NCI-H2196 treated with DMSO at 0.1 percent for 48 hours (cell line): ENCODE measurements at regions not wholly inside any gene's neighbourhood (a gene's known extent, or its start where the extent isn't known, plus 50 kb on each side); places are given as distances from the start of the nearest gene placed in this dataset.
"Not testable (repeated sequence)": the region's sequence is repeated elsewhere in the genome, so short reads cannot be mapped to it uniquely, and the experiment has no call there.

ENCODE experiments used
- DNase-seq: peaks from one replicate; lab custom pipeline; 2025; ENCODE audit not compliant: unreplicated experiment; lab: John Stamatoyannopoulos, UW

GRCh38 chr18:47682876-47683275 lies 247.6 kb downstream of the SMAD2 start:
- DNase-seq: no peak

GRCh38 chr18:47680488-47680887 lies 250.0 kb downstream of the SMAD2 start:
- no peak for DNase-seq

GRCh38 chr18:47679864-47680263 lies 250.6 kb downstream of the SMAD2 start:
- no peak for DNase-seq

DNA sequence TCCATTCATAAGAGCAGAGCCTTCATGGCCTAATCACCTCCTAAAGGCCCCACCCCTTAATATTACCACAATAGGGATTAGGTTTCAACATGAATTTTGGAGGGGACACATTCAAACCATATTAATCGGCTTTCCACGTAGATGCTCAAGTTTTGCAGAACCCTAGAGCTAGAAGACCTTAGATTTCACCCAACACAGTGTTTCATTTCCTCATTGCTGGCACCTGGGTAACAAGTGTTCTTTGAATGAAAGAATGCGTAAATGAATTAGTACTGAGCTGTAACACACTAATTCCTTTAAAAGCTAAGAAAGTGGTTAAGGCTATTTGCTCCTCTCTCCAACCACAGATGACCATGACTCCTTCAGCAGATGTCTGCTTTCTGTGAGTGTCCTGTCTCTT lies 252.5 kb downstream of the SMAD2 start:
- no peak for DNase-seq

- no peak for DNase-seq
These were observed 260.6 kb downstream of the SMAD2 start for GRCh38 chr18:47669815-47670214.

- no peak for DNase-seq
These were observed 272.0 kb downstream of the SMAD2 start for GRCh38 chr18:47658498-47658897.

DNA sequence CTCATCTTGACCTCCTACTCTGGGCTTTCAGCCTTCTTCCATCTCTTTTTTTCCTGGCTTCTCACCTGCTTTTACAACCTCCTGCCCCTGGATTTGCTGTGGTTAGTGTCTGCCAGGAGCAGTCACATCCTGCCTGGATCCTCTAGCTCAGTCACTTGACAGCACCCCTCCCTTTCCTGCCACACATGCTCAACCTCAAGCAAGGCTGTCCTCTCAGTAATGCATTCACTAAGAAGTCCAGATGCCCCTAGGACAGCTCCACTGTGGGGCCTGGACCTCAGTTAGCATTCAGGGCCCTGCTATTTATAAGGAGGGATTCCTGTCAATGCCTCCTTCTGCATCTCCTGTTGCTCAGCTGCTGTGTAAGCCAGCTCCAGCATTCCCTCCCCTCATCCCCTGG lies 275.5 kb downstream of the SMAD2 start:
- no peak for DNase-seq

DNA sequence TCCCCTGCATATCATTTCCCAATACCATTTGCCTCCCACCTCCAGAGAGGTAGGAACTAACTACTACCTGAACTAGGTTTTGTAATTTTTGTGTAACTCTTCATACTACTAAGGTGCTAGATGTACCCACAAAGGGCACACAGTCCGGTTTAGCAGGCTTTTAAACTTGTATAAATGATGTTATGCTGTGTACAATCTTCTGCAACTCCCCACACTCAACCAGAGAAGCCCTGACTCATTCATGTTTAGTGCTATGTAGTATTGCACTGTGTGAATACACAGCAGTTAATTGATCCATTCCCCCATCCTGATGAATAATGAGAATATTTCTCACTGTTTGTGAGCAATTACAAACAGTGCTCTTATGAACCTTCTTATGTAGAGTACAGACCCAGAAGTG lies 285.6 kb downstream of the SMAD2 start:
- DNase-seq: no peak

GRCh38 chr18:47637551-47637950 lies 292.9 kb downstream of the SMAD2 start:
- not testable (repeated sequence) for DNase-seq

- no peak for DNase-seq
These were observed 295.0 kb downstream of the SMAD2 start for GRCh38 chr18:47635416-47635815.

- no peak for DNase-seq
These were observed 297.4 kb downstream of the SMAD2 start for GRCh38 chr18:47632970-47633635.

- DNase-seq: no peak
These were observed 301.6 kb downstream of the SMAD2 start for GRCh38 chr18:47628893-47629292.

DNA sequence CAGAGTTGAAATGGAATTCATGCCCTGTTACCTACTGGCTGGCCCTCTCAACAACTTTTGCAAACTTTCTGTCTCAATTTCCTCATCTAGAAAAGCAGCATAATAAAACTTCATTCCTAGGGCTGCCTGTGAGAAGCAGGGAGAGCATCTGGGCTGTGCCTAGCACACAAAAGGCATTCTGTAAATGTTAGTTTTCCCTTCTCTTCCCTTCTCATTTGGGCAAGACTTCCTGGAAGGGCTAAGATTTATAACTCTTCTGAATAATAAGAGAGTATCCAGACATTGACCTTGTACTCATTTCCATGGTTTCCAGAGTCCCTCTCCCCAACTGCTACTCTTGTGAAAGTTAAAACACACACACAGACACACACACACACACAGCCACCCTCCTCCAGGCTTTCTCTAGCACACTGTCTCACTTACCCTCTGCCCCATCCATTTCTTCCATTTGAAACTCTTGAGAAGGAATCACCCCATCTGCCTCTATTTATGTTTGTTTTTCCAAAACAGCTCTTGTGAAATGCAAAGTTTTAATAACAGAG lies 302.1 kb downstream of the SMAD2 start:
- no peak for DNase-seq

DNA sequence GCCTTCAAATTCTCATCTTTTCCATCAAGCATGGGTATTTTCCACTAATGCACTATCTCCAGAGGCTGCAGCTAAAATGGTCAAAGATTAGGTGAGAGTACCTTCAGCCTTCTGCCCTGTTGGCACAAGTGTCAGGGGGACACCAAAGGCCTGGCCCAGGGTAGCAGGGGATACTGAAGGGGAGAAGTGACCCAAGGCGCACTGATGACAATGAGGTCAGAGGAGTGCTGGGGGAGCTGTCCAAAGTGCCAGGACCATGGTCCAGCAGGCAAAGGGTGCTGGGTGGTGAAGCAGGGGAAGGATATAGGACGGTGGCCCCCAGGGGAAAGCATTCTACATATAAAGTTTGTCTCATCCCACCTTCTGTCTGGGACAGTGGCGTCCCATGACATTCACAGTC lies 303.4 kb downstream of the SMAD2 start:
- no peak for DNase-seq

DNA sequence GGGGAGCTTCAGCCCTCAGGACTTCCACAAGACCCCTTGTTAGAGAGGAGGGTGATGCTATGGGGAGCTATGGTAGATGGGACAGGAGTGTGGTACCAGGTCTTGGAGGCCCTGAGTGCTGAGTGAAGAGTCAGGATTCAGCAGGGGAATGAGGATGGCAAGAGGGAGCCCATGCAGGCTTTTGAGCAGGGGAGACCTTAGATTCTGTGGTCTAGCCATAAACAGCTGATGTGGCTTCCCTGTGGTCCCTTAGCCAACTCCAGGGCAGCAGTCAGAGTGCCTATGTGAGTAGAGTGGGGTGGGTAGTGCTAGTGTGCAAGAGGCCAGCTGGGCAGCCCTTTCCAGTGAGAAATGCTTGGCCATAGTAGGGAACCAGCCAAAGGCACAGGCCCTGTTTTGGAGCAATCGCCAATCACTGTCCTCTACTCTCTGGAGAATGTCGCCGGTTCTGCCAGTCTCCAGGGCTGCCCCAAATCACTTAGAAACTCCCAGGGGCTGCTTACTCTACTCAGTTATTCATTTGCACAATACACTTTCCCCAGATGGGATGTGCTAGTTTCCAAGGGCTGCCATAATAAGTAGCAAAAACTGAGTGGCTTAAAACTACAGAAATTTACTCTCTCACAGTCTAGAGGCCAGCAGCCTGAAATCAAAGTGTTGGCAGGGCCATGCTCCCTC lies 310.5 kb downstream of the SMAD2 start:
- no peak for DNase-seq

DNA sequence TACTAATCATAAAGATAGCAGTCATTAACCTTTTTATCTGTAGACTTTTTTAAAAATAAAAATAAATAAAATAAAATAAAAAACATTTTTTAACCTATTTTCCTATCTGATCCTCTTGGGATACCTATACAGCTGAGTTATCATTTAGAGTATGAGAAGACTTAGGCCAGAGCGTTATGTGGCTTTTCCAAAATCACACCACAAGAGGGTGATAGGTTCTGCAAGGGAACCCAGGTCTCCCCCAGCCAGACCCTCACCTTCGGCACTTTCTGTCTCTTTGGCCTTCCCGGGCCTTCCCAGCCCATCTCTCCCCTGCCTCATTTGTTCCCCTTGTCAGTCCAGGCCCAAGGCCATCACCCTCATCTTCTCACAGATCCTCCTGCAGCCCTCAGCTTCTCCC lies 311.7 kb downstream of the SMAD2 start:
- DNase-seq: no peak

- no peak for DNase-seq
These were observed 315.4 kb downstream of the SMAD2 start for GRCh38 chr18:47615043-47615442.

- DNase-seq: no peak
These were observed 316.5 kb downstream of the SMAD2 start for GRCh38 chr18:47613929-47614328.

- DNase-seq: no peak
These were observed 318.8 kb downstream of the SMAD2 start for GRCh38 chr18:47611649-47612048.

- no peak for DNase-seq
These were observed 323.9 kb downstream of the SMAD2 start for GRCh38 chr18:47606526-47606925.

DNA sequence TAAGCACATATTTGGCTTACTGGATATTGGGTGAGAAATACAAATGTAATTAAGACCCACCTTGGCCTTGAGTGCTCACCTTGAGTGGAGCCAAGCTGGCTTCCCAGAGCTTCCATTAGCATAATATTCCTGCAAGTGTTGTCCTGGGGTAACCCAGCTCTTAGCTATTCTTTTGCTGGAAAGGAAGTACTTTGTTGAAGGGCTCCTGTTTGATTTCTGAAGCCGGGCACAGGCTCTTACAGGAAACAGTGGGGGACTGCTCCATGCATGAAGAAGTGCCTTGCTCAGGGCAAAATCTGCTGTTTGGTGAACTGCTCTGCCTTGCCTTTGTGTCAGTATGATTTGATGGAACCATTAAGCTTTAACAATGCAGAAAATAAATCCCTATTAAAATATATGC lies 325.4 kb downstream of the SMAD2 start:
- DNase-seq: no peak

GRCh38 chr18:47604021-47604420 lies 326.4 kb downstream of the SMAD2 start:
- no peak for DNase-seq

DNA sequence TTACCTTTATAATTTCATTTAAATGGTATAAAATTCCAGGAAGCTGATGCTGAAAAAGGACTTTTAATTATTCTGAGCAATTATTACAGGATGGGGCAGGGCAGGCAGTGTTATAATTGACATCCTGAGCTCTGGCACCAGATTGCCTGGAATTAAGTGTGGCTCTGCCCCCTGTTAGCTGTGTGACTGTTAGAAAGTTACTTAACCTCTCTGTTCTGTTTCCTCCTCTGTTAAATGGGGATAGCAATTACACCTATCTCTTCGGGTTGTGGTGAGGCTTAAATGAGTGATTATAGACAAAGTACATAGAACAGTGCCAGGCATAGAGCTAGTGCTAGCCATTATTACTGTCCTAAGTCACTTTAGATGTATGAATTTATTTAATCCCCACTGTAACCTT lies 327.3 kb downstream of the SMAD2 start:
- no peak for DNase-seq
